Ascending aorta (tissue), 2 donors: ENCODE measurements at regions not wholly inside any gene's neighbourhood (a gene's known extent, or its start where the extent isn't known, plus 50 kb on each side); places are given as distances from the start of the nearest gene placed in this dataset.

ENCODE experiments used
- DNase-seq, 2 donors: peaks; one replicate each; pipeline ENCODE4 v3.0.0-alpha.2; 2019; ENCODE audit warnings: low spot score in 2 of 2
- H3K27ac ChIP-seq, 2 donors: fragments of 200-600 bp; sonication (generic); one replicate each; pipeline ENCODE4 v1.5.1; 2016 to 2017; ENCODE audit warnings: mild to moderate bottlenecking in 1 of 2
- H3K27me3 ChIP-seq: fragments of 200-600 bp; sonication (generic); one replicate; pipeline ENCODE4 v1.5.1; 2017
- H3K36me3 ChIP-seq, 2 donors: fragments of 200-600 bp; sonication (generic); one replicate each; pipeline ENCODE4 v1.5.1; 2016
- H3K4me1 ChIP-seq, 2 donors: fragments of 200-600 bp; sonication (generic); one replicate each; pipeline ENCODE4 v1.5.1; 2016 to 2017; ENCODE audit warnings: mild to moderate bottlenecking in 1 of 2
- H3K4me3 ChIP-seq, 2 donors: fragments of 200-600 bp; sonication (generic); one replicate each; pipeline ENCODE4 v1.5.1; 2016 to 2017; ENCODE audit warnings: mild to moderate bottlenecking in 1 of 2
- H3K9me3 ChIP-seq, 2 donors: fragments of 200-600 bp; sonication (generic); one replicate each; pipeline ENCODE4 v1.5.1; 2016
- intact Hi-C: fragments of 100-400 bp; cut with DNase I; formaldehyde crosslinking; loops from one replicate; pipeline ENCODE4 v1.15.1; 2023
- TF ChIP-seq, protein P1 (sequence below), 3 experiments: fragments of 200-600 bp in 2 of 3; fragments of 450-650 bp in 1 of 3; sonication (generic) in 2 of 3; IDR thresholded peaks; one replicate each; pipeline ENCODE4 v1.5.1; 2016 to 2019; ENCODE audit warnings: antibody characterized with exemption in 3 of 3, mild to moderate bottlenecking in 1 of 3, moderate library complexity in 1 of 3

DNA sequence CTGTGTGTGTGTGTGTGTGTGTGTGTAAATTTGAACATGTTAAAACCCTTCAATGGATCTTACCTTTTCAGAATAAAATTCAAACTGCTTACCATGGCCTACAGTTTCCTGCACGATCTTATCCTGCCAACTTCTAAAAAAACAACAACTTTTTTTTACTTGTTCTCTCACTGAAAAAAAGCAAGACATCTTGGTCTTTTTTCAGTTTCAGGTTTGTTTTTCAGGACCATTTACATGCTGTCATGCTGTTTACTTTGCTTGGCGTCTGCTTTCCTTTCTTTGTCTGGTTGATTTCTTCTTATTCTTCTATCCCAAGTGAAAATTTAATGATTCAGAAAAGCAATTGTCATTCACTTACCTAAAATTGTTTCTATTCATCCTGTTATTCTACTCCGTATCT, 286.3 kb upstream of the TMEFF2 start:
- TF ChIP-seq, protein P1, sequence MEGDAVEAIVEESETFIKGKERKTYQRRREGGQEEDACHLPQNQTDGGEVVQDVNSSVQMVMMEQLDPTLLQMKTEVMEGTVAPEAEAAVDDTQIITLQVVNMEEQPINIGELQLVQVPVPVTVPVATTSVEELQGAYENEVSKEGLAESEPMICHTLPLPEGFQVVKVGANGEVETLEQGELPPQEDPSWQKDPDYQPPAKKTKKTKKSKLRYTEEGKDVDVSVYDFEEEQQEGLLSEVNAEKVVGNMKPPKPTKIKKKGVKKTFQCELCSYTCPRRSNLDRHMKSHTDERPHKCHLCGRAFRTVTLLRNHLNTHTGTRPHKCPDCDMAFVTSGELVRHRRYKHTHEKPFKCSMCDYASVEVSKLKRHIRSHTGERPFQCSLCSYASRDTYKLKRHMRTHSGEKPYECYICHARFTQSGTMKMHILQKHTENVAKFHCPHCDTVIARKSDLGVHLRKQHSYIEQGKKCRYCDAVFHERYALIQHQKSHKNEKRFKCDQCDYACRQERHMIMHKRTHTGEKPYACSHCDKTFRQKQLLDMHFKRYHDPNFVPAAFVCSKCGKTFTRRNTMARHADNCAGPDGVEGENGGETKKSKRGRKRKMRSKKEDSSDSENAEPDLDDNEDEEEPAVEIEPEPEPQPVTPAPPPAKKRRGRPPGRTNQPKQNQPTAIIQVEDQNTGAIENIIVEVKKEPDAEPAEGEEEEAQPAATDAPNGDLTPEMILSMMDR (IDR thresholded peaks at IDR 0.05), result no peak
- DNase-seq, result no peak
- Histone ChIP-seq H3K36me3 (no peaks in the 10 kb centered on the region), H3K4me1 (no peaks in the 10 kb centered on the region), H3K27ac (no peak overlapping the region), H3K9me3 (no peaks in the 10 kb centered on the region), H3K4me3 (no peak overlapping the region), H3K27me3 (no peaks in the 10 kb centered on the region)
- intact Hi-C loops, result no loop called here

DNA sequence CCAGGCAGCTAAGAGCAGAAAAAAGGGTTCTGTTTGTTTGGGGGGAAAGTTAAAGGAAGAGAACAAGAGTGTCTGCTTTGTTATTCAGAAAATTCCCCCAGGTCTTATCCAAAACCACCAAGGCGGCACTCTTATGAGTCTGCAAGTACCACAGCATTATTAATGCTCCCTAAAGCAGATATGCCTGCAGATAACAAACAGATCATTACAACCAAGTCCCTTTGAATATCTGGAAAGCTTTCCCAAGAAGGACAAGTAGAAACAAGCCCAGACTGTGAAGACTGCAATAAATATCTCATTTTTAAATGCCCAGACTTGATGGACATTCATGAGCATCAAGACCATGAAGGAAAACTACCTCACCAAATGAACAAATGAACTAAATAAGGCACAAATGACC, 278.6 kb upstream of the TMEFF2 start:
- no peaks in the 10 kb centered on the region for H3K4me1 ChIP-seq
- no peaks in the 10 kb centered on the region for H3K36me3 ChIP-seq
- H3K4me3 ChIP-seq, result no peak overlapping the region
- H3K27me3 ChIP-seq, result no peaks in the 10 kb centered on the region
- TF ChIP-seq, protein P1 (IDR thresholded peaks at IDR 0.05), result no peak
- no peak overlapping the region for H3K27ac ChIP-seq
- H3K9me3 ChIP-seq, result no peaks in the 10 kb centered on the region
- DNase-seq, result no peak
- intact Hi-C loops, result no loop called here

DNA sequence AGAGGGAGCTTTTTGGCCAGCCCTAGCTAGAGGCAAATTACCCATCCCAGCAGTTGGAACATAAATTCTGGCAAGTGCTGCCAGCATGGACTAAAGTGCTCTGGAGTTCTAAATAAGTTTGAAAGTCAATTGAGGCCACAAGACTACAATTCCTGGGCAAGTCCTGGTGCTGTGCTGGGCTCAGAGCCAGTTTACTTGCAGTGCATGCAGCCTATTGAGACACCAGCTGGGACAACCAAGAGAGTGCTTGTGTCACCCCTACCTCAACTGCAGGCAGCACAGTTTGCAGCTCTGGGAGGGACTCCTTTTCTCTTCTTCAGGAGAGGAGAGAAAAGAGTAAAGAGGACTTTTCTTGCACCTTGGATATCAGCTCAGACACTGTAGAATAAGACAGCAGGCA, 277.2 kb upstream of the TMEFF2 start:
- Histone ChIP-seq H3K4me3 (no peak overlapping the region), H3K27me3 (no peaks in the 10 kb centered on the region), H3K9me3 (no peaks in the 10 kb centered on the region), H3K36me3 (no peaks in the 10 kb centered on the region), H3K4me1 (no peaks in the 10 kb centered on the region), H3K27ac (no peak overlapping the region)
- no peak for DNase-seq
- TF ChIP-seq, protein P1 (IDR thresholded peaks at IDR 0.05), result no peak
- intact Hi-C loops, result no loop called here

DNA sequence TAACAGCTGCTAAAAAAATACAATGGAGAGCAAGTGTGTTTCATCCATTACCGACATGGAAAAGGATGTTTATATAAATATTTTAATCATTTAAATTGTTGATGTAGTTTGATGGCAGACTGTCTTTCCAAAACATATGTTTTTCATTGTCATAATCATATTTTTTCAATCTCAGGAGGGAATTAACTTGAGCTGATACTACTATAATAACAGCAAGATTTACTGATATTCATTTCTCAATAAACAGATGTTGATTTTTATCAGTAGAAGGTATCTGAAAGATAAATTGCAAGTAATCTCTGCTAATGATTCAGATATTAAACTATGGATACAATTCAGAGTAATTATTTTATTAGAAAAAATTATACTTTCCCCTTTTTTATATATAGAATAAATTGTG, 274.9 kb upstream of the TMEFF2 start:
- Histone ChIP-seq H3K36me3 (no peaks in the 10 kb centered on the region), H3K4me3 (no peak overlapping the region), H3K4me1 (no peaks in the 10 kb centered on the region), H3K27me3 (no peaks in the 10 kb centered on the region), H3K27ac (no peak overlapping the region), H3K9me3 (no peaks in the 10 kb centered on the region)
- TF ChIP-seq, protein P1 (IDR thresholded peaks at IDR 0.05), result no peak
- no peak for DNase-seq
- intact Hi-C loops, result no loop called here

DNA sequence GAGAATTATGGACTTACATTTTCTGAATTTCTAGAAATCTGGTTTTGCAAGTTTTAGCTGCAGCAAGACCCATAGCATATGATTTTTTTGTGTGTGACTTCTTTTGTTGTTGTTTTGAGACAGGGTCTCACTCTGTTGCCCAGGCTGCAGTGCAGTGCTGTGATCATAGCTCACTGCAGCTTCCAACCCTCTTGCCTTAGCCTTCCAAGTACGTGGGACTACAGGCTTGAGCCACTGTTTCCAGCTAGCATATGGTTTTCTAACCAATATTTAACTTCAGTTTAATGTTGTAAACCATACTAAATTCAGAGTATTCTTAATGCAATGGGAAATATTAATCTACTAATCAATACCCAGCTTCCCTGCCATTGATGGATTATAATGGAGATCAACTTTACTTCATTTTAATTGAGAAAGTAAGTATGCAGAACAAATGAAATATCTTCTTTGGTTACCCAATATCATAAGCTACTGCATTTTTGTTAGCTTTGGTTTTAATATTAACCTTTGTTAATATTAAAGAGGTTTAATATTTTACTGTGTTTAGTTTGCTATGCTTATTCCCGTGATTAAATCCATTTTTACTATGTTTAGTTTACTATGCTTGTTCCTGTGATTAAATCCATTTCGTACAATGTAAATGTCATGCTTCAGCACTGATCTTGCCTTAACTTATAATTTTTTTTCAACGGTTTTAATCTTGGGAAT, 273.4 kb upstream of the TMEFF2 start:
- no peaks in the 10 kb centered on the region for H3K4me1 ChIP-seq
- no peak overlapping the region for H3K27ac ChIP-seq
- no peaks in the 10 kb centered on the region for H3K36me3 ChIP-seq
- intact Hi-C loops, result no loop called here
- no peaks in the 10 kb centered on the region for H3K9me3 ChIP-seq
- DNase-seq, result no peak
- TF ChIP-seq, protein P1 (IDR thresholded peaks at IDR 0.05), result no peak
- no peak overlapping the region for H3K4me3 ChIP-seq
- no peaks in the 10 kb centered on the region for H3K27me3 ChIP-seq

DNA sequence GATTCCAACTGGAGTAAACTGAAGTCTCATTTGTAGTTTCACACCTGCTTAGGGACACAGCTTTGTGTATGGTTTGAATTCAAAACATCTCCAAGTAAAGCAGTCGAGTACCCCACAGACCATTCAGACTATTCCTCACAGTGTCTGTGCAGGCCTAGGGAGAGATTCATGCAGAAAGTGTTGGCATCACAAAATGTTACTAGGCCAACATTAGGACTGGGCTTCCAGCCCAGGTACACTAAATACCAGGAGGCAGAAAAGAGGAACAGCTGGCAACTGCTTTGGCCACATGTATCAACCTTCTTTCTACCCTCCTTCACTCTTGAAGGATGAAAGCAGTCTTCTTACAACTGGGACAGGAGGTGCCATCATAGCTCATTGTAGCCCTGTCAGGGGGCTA, 270.4 kb upstream of the TMEFF2 start:
- DNase-seq, result no peak
- no peak overlapping the region for H3K4me3 ChIP-seq

More for the DNA sequence above, 270.4 kb upstream of the TMEFF2 start:
- H3K27me3 ChIP-seq, result no peaks in the 10 kb centered on the region
- no peaks in the 10 kb centered on the region for H3K4me1 ChIP-seq
- H3K9me3 ChIP-seq, result no peaks in the 10 kb centered on the region
- H3K27ac ChIP-seq, result no peak overlapping the region
- intact Hi-C loops, result no loop called here
- no peaks in the 10 kb centered on the region for H3K36me3 ChIP-seq
- TF ChIP-seq, protein P1 (IDR thresholded peaks at IDR 0.05), result no peak
